ENCODE measurements at regions not wholly inside any gene's neighbourhood (a gene's known extent, or its start where the extent isn't known, plus 50 kb on each side); places are given as distances from the start of the nearest gene placed in this dataset.

GRCh38 chr2:171225302-171225980, 64.7 kb upstream of the TLK1 start:
- Histone ChIP-seq H3K27me3 (replicated peaks; ENCODE audit: control insufficient read depth, insufficient read depth, low read length, poor library complexity, severe bottlenecking) (no peaks in the 10 kb centered on the region), H3K9me3 (ENCODE audit: control insufficient read depth, low read length) (no peaks in the 10 kb centered on the region), H3K27ac (ENCODE audit: insufficient read depth, low read length, poor library complexity, severe bottlenecking) (no peak overlapping the region), H3K36me3 (ENCODE audit: control insufficient read depth, insufficient read depth, low read length) (no peaks in the 10 kb centered on the region), H3K4me1 (ENCODE audit: control insufficient read depth, insufficient read depth, low read length, poor library complexity, severe bottlenecking) (no peaks in the 10 kb centered on the region), H3K4me3 (ENCODE audit: insufficient read depth, low read depth, low read length, poor library complexity, severe bottlenecking) (no peak overlapping the region)
- no peak for DNase-seq

- Histone ChIP-seq H3K9me3 (ENCODE audit: control insufficient read depth, low read length) (no peaks in the 10 kb centered on the region), H3K27ac (ENCODE audit: insufficient read depth, low read length, poor library complexity, severe bottlenecking) (no peak overlapping the region), H3K27me3 (replicated peaks; ENCODE audit: control insufficient read depth, insufficient read depth, low read length, poor library complexity, severe bottlenecking) (no peaks in the 10 kb centered on the region), H3K4me3 (ENCODE audit: insufficient read depth, low read depth, low read length, poor library complexity, severe bottlenecking) (no peak overlapping the region), H3K4me1 (ENCODE audit: control insufficient read depth, insufficient read depth, low read length, poor library complexity, severe bottlenecking) (no peaks in the 10 kb centered on the region), H3K36me3 (ENCODE audit: control insufficient read depth, insufficient read depth, low read length) (no peaks in the 10 kb centered on the region)
- DNase-seq = no peak
These were observed 56.6 kb upstream of the TLK1 start for GRCh38 chr2:171217330-171217729.

GRCh38 chr2:171216631-171217030, 55.9 kb upstream of the TLK1 start:
- Histone ChIP-seq H3K4me3 (ENCODE audit: insufficient read depth, low read depth, low read length, poor library complexity, severe bottlenecking) (no peak overlapping the region), H3K4me1 (ENCODE audit: control insufficient read depth, insufficient read depth, low read length, poor library complexity, severe bottlenecking) (no peaks in the 10 kb centered on the region), H3K36me3 (ENCODE audit: control insufficient read depth, insufficient read depth, low read length) (no peaks in the 10 kb centered on the region), H3K27ac (ENCODE audit: insufficient read depth, low read length, poor library complexity, severe bottlenecking) (no peak overlapping the region), H3K9me3 (ENCODE audit: control insufficient read depth, low read length) (no peaks in the 10 kb centered on the region), H3K27me3 (replicated peaks; ENCODE audit: control insufficient read depth, insufficient read depth, low read length, poor library complexity, severe bottlenecking) (no peaks in the 10 kb centered on the region)
- DNase-seq = no peak

GRCh38 chr2:171214093-171214492, 53.4 kb upstream of the TLK1 start:
- DNase-seq = no peak

GRCh38 chr2:171210864-171211431, 50.3 kb upstream of the TLK1 start:
- DNase-seq = peak in 2 of 3 donors; percentile 12 to 20
- Histone ChIP-seq H3K9me3 (ENCODE audit: control insufficient read depth, low read length) (no peaks in the 10 kb centered on the region), H3K4me3 (ENCODE audit: insufficient read depth, low read depth, low read length, poor library complexity, severe bottlenecking) (peak overlapping the region; percentile 35), H3K27ac (ENCODE audit: insufficient read depth, low read length, poor library complexity, severe bottlenecking) (peak overlapping the region; percentile 27), H3K36me3 (ENCODE audit: control insufficient read depth, insufficient read depth, low read length) (no peaks in the 10 kb centered on the region), H3K27me3 (replicated peaks; ENCODE audit: control insufficient read depth, insufficient read depth, low read length, poor library complexity, severe bottlenecking) (no peaks in the 10 kb centered on the region), H3K4me1 (ENCODE audit: control insufficient read depth, insufficient read depth, low read length, poor library complexity, severe bottlenecking) (peaks cover 9% of the 10 kb centered on the region)

More at GRCh38 chr2:171214093-171214492, 53.4 kb upstream of the TLK1 start:
- no peaks in the 10 kb centered on the region for H3K36me3 ChIP-seq (ENCODE audit: control insufficient read depth, insufficient read depth, low read length)
- peaks cover 9% of the 10 kb centered on the region for H3K4me1 ChIP-seq (ENCODE audit: control insufficient read depth, insufficient read depth, low read length, poor library complexity, severe bottlenecking)
- no peaks in the 10 kb centered on the region for H3K9me3 ChIP-seq (ENCODE audit: control insufficient read depth, low read length)
- H3K27me3 ChIP-seq (replicated peaks; ENCODE audit: control insufficient read depth, insufficient read depth, low read length, poor library complexity, severe bottlenecking) = no peaks in the 10 kb centered on the region
- H3K27ac ChIP-seq (ENCODE audit: insufficient read depth, low read length, poor library complexity, severe bottlenecking) = no peak overlapping the region
- H3K4me3 ChIP-seq (ENCODE audit: insufficient read depth, low read depth, low read length, poor library complexity, severe bottlenecking) = no peak overlapping the region

Data from effector memory CD4-positive, alpha-beta T cell (primary cell).